Activated T-helper 1 cell treated with Interleukin-2 at 50 U/mL for 16 hours (primary cell): ENCODE measurements at regions not wholly inside any gene's neighbourhood (a gene's known extent, or its start where the extent isn't known, plus 50 kb on each side); places are given as distances from the start of the nearest gene placed in this dataset.

Experiments used
- DNase-seq: peaks from one replicate; pipeline ENCODE4 v3.0.0-alpha.2; 2020; ENCODE audit warnings: low read depth

- DNase-seq, result no peak
Observed at GRCh38 chr7:12130609-12131008, 80.5 kb upstream of the TMEM106B start.

GRCh38 chr7:12131122-12131521 is 80.0 kb upstream of the TMEM106B start:
- DNase-seq, result no peak

DNA sequence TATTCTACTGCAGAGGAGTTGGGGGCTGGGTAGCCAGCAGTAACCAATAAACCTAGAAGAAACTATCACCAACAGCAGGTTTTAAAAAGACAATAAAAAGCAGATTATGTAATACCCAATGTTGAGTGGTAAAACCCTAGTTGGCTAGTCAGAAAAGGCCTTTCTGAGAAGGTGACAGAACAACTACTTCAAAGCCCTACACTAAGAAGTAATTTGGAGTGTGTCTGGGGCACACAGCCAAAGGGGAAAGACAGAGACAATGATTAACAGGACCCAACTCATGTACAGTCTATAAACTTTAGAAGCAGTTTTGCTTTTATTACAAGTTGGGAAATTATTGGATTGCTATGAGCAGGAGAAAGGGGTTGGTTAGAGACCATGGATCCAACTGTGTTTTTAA is 77.2 kb upstream of the TMEM106B start:
- no peak for DNase-seq

- no peak for DNase-seq
Observed at GRCh38 chr7:12136523-12136922, 74.6 kb upstream of the TMEM106B start.

DNA sequence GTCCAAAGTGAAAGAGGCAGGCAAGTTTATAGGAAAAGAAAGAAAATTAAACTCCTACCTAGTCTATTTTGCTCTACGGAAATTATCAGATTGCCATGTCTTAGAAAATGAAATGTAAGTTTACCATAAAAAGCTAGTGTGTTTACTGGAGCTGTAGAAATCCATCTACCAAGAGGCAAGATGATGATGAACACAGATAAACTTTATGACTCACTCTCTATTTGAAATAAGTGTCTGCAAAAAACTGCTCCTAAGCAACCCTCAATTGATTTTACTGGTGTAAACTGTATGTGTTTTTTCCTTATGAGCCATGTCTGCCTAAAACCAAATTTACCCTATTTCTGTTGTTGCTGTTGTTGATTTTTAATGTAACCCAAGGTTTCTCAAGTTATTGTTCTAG is 73.8 kb upstream of the TMEM106B start:
- DNase-seq, result no peak

DNA sequence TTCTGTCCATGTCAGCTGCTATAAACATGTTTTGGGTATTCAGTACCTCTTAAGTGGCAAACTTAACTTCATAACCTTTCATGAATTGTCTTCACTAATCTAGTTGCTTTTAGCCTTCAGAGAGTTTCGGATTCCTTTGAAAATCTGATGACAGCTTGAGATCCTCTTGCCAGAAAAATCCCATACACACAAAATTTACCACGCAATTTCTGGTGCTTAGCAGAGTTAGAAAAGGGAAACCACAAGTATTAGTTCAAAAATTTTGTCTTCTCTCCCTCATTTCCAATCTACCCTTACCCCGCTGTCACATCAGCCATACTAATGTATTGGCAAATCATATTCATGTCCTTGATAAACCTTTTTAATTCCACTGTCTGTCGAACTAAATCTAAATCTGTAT is 72.7 kb upstream of the TMEM106B start:
- DNase-seq, result no peak

- DNase-seq, result no peak
Observed at GRCh38 chr7:12139416-12139815, 71.7 kb upstream of the TMEM106B start.

GRCh38 chr7:12146813-12147212 is 64.3 kb upstream of the TMEM106B start:
- no peak for DNase-seq

DNA sequence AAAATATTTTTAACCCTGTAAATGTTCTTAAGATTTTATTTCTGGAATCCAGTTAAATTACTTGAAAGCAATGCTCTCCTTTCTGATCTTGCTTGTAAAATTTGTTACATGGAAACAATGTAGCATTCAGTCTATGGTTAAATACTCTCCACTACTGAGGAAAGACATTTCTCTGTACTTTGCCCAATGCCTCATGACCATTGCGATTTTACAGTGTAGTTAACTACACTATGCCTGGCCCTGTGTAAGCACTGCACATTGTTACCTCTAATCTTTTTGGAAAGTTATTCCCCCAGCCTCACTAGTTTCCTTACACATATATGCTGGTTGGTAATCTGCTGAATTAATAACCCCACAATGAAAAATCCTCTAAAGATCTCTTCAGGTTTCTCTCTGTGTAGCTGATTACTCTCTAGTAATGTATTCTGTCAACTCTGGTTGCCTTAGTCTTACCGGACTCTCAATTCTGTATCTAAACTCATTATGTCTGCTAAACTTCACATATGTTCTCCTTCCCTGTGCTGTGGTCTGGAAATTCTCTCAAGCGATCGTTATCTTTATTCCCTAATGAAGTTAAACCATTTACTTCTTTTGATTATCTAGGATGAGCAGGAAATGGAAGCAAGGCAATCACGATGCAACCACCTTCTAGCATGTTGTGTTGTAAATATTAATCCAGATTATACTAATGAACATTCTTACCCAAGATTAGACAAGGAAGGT is 58.7 kb upstream of the TMEM106B start:
- DNase-seq, result no peak

- DNase-seq, result no peak
Observed at GRCh38 chr7:12154119-12154518, 57.0 kb upstream of the TMEM106B start.

DNA sequence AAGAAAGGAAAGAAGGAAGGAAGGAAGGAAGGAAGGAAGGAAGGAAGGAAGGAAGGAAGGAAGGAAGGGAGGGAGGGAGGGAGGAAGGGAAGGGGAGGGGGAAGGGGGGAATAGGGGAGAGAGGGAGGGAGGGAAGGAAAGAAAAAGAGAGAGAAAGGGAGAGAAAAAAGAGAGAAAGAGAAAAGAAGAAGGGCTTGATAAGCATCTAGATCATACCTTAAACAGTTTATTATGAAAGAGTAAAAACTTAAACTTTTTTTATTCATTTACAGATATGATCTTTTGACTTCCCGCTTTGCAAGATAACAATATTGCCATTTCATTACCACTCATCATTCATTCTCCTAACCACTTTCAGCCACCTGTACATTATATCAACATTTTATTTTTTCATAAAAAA is 53.6 kb upstream of the TMEM106B start:
- no peak for DNase-seq

- no peak for DNase-seq
Observed at GRCh38 chr7:12158334-12159060, 52.6 kb upstream of the TMEM106B start.

DNA sequence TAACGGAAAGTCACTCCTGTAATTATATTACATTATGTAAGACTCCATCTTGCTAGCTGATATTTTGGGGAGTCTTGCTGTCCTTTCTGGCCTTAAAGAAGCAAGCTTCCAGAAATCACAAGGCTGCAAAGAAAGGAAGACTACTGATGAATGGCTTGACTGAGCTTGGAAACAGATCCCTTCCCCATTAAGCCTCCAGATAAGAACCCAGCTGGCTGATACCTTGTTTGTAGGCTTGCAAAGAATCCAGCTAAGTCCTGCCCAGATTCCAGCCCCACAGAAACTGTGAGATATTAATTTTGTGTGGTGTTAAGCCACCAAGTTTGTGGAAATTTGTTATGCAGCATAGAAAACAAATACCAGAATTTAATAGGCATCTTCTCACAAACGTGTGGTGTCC is 49.9 kb upstream of the TMEM106B start:
- DNase-seq, result no peak
